PFSK-1 (cell line): ENCODE measurements at regions not wholly inside any gene's neighbourhood (a gene's known extent, or its start where the extent isn't known, plus 50 kb on each side); places are given as distances from the start of the nearest gene placed in this dataset.

ENCODE experiments used
- POLR2AphosphoS5 ChIP-seq: IDR thresholded peaks from 2 replicates; pipeline ENCODE4 v1.6.1; 2012; ENCODE audit warnings: low read depth, mild to moderate bottlenecking, control low read depth, low read length, moderate library complexity
- REST ChIP-seq, 2 experiments: IDR thresholded peaks; 2 replicates each; pipeline versions ENCODE4 v1.6.1 to v1.8.0; 2011 to 2012; ENCODE audit warnings: low read depth in 2 of 2, low read length in 2 of 2, control low read depth in 1 of 2, inconsistent platforms in 1 of 2, mild to moderate bottlenecking in 1 of 2, moderate library complexity in 1 of 2; ENCODE audit not compliant: insufficient read depth in 1 of 2
- SIN3A ChIP-seq: IDR thresholded peaks from 2 replicates; pipeline ENCODE4 v1.6.1; 2012; ENCODE audit warnings: mild to moderate bottlenecking, low read length, moderate library complexity, borderline replicate concordance; ENCODE audit not compliant: insufficient read depth
- TAF1 ChIP-seq: IDR thresholded peaks from 2 replicates; pipeline ENCODE4 v1.6.1; 2012; ENCODE audit warnings: low read length, control low read depth, borderline replicate concordance; ENCODE audit not compliant: insufficient read depth

GRCh38 chr5:58016877-58017276 is 443.0 kb downstream of the PLK2 start:
- TF ChIP-seq SIN3A: no peak
- TF ChIP-seq POLR2AphosphoS5: no peak
- no peak for TF ChIP-seq TAF1
- TF ChIP-seq REST (IDR thresholded peaks at IDR 0.05; ENCODE audit: insufficient read depth in 1 of 2, low read depth in 2 of 2, low read length in 2 of 2): no peak
